Right renal pelvis (tissue), 4 donors: ENCODE measurements at regions not wholly inside any gene's neighbourhood (a gene's known extent, or its start where the extent isn't known, plus 50 kb on each side); places are given as distances from the start of the nearest gene placed in this dataset.
"Not testable (repeated sequence)": the region's sequence is repeated elsewhere in the genome, so short reads cannot be mapped to it uniquely, and the experiment has no call there.

Experiments used
- DNase-seq, 4 donors: peaks; one replicate each; pipeline ENCODE4 v3.0.0-alpha.2; 2013; ENCODE audit warnings: low read depth in 4 of 4, low spot score in 3 of 4, missing footprints in 1 of 4

GRCh38 chr6:92433911-92434310, 985.4 kb downstream of the EPHA7 start:
- DNase-seq, result no peak

GRCh38 chr6:92431502-92431901, 987.9 kb downstream of the EPHA7 start:
- no peak for DNase-seq

- no peak for DNase-seq
Observed at GRCh38 chr6:92428448-92428847, 990.9 kb downstream of the EPHA7 start.

- peak in 1 of 4 donors; percentile 5 for DNase-seq
Observed at GRCh38 chr6:92427453-92427852, 991.9 kb downstream of the EPHA7 start.

- DNase-seq, result no peak
Observed at GRCh38 chr6:92415656-92416055, 1003.7 kb downstream of the EPHA7 start.

GRCh38 chr6:92408350-92408749, 1011.0 kb downstream of the EPHA7 start:
- no peak for DNase-seq

GRCh38 chr6:92404281-92404680, 1015.1 kb downstream of the EPHA7 start:
- no peak for DNase-seq

- DNase-seq, result no peak
Observed at GRCh38 chr6:92399911-92400310, 1019.4 kb downstream of the EPHA7 start.

- DNase-seq, result not testable (repeated sequence)
Observed at GRCh38 chr6:92388706-92389105, 1030.7 kb downstream of the EPHA7 start.

- no peak for DNase-seq
Observed at GRCh38 chr6:92380803-92381601, 1038.4 kb downstream of the EPHA7 start.

GRCh38 chr6:92377137-92377536, 1042.2 kb downstream of the EPHA7 start:
- no peak for DNase-seq

GRCh38 chr6:92376691-92377090, 1042.7 kb downstream of the EPHA7 start:
- DNase-seq, result peak; percentile 51 to 73 (median 68)

GRCh38 chr6:92371211-92372208, 1047.8 kb downstream of the EPHA7 start:
- no peak for DNase-seq

GRCh38 chr6:92369309-92369708, 1050.0 kb downstream of the EPHA7 start:
- no peak for DNase-seq

- DNase-seq, result no peak
Observed at GRCh38 chr6:92364948-92365541, 1054.3 kb downstream of the EPHA7 start.

GRCh38 chr6:92363111-92363510, 1056.2 kb downstream of the EPHA7 start:
- no peak for DNase-seq

GRCh38 chr6:92362404-92362803, 1057.0 kb downstream of the EPHA7 start:
- DNase-seq, result no peak

GRCh38 chr6:92361990-92362389, 1057.4 kb downstream of the EPHA7 start:
- DNase-seq, result no peak

- DNase-seq, result no peak
Observed at GRCh38 chr6:92354270-92354829, 1065.0 kb downstream of the EPHA7 start.

- DNase-seq, result no peak
Observed at GRCh38 chr6:92352130-92352529, 1067.2 kb downstream of the EPHA7 start.

- no peak for DNase-seq
Observed at GRCh38 chr6:92341201-92341600, 1078.2 kb downstream of the EPHA7 start.
